Esophagus squamous epithelium (tissue), 5 donors: ENCODE measurements at regions not wholly inside any gene's neighbourhood (a gene's known extent, or its start where the extent isn't known, plus 50 kb on each side); places are given as distances from the start of the nearest gene placed in this dataset.

Experiments
- DNase-seq: peaks from one replicate; lab custom pipeline; 2025; lab: John Stamatoyannopoulos, UW
- H3K27ac ChIP-seq, 4 donors: fragments of 200-600 bp; sonication (generic); one replicate each; pipeline ENCODE4 v1.5.1; 2016 to 2019; ENCODE audit warnings: mild to moderate bottlenecking in 1 of 4
- H3K27me3 ChIP-seq, 4 donors: fragments of 200-600 bp; sonication (generic); 1 replicate in 3 of 4; 2 replicates in 1 of 4; pipeline versions ENCODE4 v1.5.1 to v1.6.0; 2017 to 2021; ENCODE audit warnings: antibody characterized with exemption in 1 of 4
- H3K36me3 ChIP-seq, 3 donors: fragments of 200-600 bp; sonication (generic); one replicate each; pipeline ENCODE4 v1.5.1; 2016 to 2019
- H3K4me1 ChIP-seq, 3 donors: fragments of 200-600 bp; sonication (generic); one replicate each; pipeline ENCODE4 v1.5.1; 2017 to 2019
- H3K4me3 ChIP-seq, 4 donors: fragments of 200-600 bp; sonication (generic); 1 replicate in 3 of 4; 2 replicates in 1 of 4; pipeline ENCODE4 v1.5.1; 2016 to 2019; ENCODE audit warnings: mild to moderate bottlenecking in 2 of 4, moderate library complexity in 1 of 4
- H3K9me3 ChIP-seq, 3 donors: fragments of 200-600 bp; sonication (generic); one replicate each; pipeline ENCODE4 v1.5.1; 2016 to 2019
- CTCF ChIP-seq, 6 experiments: fragments of 450-650 bp in 4 of 6; fragments of 200-600 bp in 2 of 6; sonication (generic) in 2 of 6; IDR thresholded peaks; one replicate each; pipeline ENCODE4 v1.5.1; 2016 to 2019; ENCODE audit warnings: antibody characterized with exemption in 6 of 6, mild to moderate bottlenecking in 4 of 6, moderate library complexity in 4 of 6
- POLR2A ChIP-seq, 4 donors: fragments of 450-650 bp; IDR thresholded peaks; one replicate each; pipeline ENCODE4 v1.6.1; 2017; ENCODE audit warnings: antibody characterized with exemption in 4 of 4, mild to moderate bottlenecking in 4 of 4, moderate library complexity in 3 of 4
- WGBS, 2 donors: methylation state at CpG; one replicate each; pipeline ENCODE4 v1.1.5; 2018; 5-methylcytosine and 5-hydroxymethylcytosine counted together
- intact Hi-C: fragments of 100-400 bp; cut with DNase I; formaldehyde crosslinking; loops from one replicate; pipeline ENCODE4 v1.15.0; 2022
- donor health status: DM: yes; HTN: yes; CAD: no.

GRCh38 chr12:92032965-92033364, 112.7 kb downstream of the BTG1 start:
- H3K4me1 ChIP-seq, result peaks cover 10 to 84% (median 35%) of the 10 kb centered on the region in 3 donors
- H3K4me3 ChIP-seq, result no peak overlapping the region
- H3K36me3 ChIP-seq, result no peaks in the 10 kb centered on the region
- H3K27me3 ChIP-seq, result no peaks in the 10 kb centered on the region
- intact Hi-C loops, result no loop called here
- H3K27ac ChIP-seq, result peak overlapping the region; percentile 14 to 77 (median 71)
- TF ChIP-seq POLR2A (IDR thresholded peaks at IDR 0.05) (no peak), CTCF (IDR thresholded peaks at IDR 0.05) (no peak)
- 63 to 73% methylated on average over 2 to 3 of the region's 3 CpGs for WGBS, 2 donors
- H3K9me3 ChIP-seq, result no peaks in the 10 kb centered on the region
- no peak for DNase-seq

GRCh38 chr12:92032101-92032500, 113.5 kb downstream of the BTG1 start:
- Histone ChIP-seq H3K27me3 (no peaks in the 10 kb centered on the region), H3K4me3 (no peak overlapping the region), H3K4me1 (peaks cover 10 to 85% (median 38%) of the 10 kb centered on the region in 3 donors), H3K9me3 (no peaks in the 10 kb centered on the region), H3K27ac (peak overlapping the region; percentile 14 to 77 (median 71)), H3K36me3 (no peaks in the 10 kb centered on the region)
- TF ChIP-seq CTCF (IDR thresholded peaks at IDR 0.05), result no peak
- no peak for TF ChIP-seq POLR2A (IDR thresholded peaks at IDR 0.05)
- intact Hi-C loops, result no loop called here
- DNase-seq, result no peak
- 53 to 88% methylated on average over 1 of the region's 1 CpG for WGBS, 2 donors

- no peaks in the 10 kb centered on the region for H3K9me3 ChIP-seq
- H3K27ac ChIP-seq, result peak overlapping the region; percentile 39 to 77 (median 71)
- TF ChIP-seq CTCF (IDR thresholded peaks at IDR 0.05) (no peak), POLR2A (IDR thresholded peaks at IDR 0.05) (peak in 2 of 4 donors; percentile 19 to 70)
- H3K27me3 ChIP-seq, result no peaks in the 10 kb centered on the region
- peaks cover 5 to 70% (median 34%) of the 10 kb centered on the region in 3 donors for H3K4me1 ChIP-seq
- WGBS, 2 donors, result 19 to 32% methylated on average over 3 of the region's 3 CpGs
- no peak for DNase-seq
- no peaks in the 10 kb centered on the region for H3K36me3 ChIP-seq
- intact Hi-C loops, result no loop called here
- no peak overlapping the region for H3K4me3 ChIP-seq
These were observed 115.0 kb downstream of the BTG1 start for GRCh38 chr12:92030618-92031017.

- Histone ChIP-seq H3K36me3 (no peaks in the 10 kb centered on the region), H3K4me1 (peaks cover 3 to 64% (median 29%) of the 10 kb centered on the region in 3 donors), H3K4me3 (no peak overlapping the region), H3K27me3 (no peaks in the 10 kb centered on the region), H3K27ac (peak overlapping the region; percentile 39 to 77 (median 71)), H3K9me3 (no peaks in the 10 kb centered on the region)
- WGBS, 2 donors, result 80 to 81% methylated on average over 3 of the region's 3 CpGs
- intact Hi-C loops, result no loop called here
- no peak for DNase-seq
- no peak for TF ChIP-seq POLR2A (IDR thresholded peaks at IDR 0.05)
- TF ChIP-seq CTCF (IDR thresholded peaks at IDR 0.05), result no peak
These were observed 115.6 kb downstream of the BTG1 start for GRCh38 chr12:92029902-92030586.

- Histone ChIP-seq H3K4me1 (peaks cover 3 to 55% (median 19%) of the 10 kb centered on the region in 3 donors), H3K27me3 (no peaks in the 10 kb centered on the region), H3K4me3 (no peak overlapping the region), H3K27ac (peak overlapping the region; percentile 39 to 77 (median 71)), H3K9me3 (no peaks in the 10 kb centered on the region), H3K36me3 (no peaks in the 10 kb centered on the region)
- WGBS, 2 donors, result 88 to 95% methylated on average over 2 of the region's 2 CpGs
- intact Hi-C loops, result no loop called here
- TF ChIP-seq POLR2A (IDR thresholded peaks at IDR 0.05) (no peak), CTCF (IDR thresholded peaks at IDR 0.05) (no peak)
- no peak for DNase-seq
These were observed 116.5 kb downstream of the BTG1 start for GRCh38 chr12:92029136-92029535.
